Fibroblast of lung (primary cell): ENCODE measurements at regions not wholly inside any gene's neighbourhood (a gene's known extent, or its start where the extent isn't known, plus 50 kb on each side); places are given as distances from the start of the nearest gene placed in this dataset.

Experiments used
- EZH2 ChIP-seq: IDR thresholded peaks from 2 replicates; pipeline ENCODE4 v1.5.1; 2012; ENCODE audit warnings: low read length, control low read depth, mild to moderate bottlenecking; ENCODE audit errors: missing control alignments
- TF ChIP-seq, protein P1 (sequence below), 2 donors: IDR thresholded peaks in 1 of 2; conservative IDR thresholded peaks in 1 of 2; 1 replicate in 1 of 2; 2 replicates in 1 of 2; pipeline ENCODE4 v1.5.1; 2011 to 2012; ENCODE audit warnings: low read length in 2 of 2, control low read depth in 1 of 2, inconsistent platforms in 1 of 2, low read depth in 1 of 2, mild to moderate bottlenecking in 1 of 2

DNA sequence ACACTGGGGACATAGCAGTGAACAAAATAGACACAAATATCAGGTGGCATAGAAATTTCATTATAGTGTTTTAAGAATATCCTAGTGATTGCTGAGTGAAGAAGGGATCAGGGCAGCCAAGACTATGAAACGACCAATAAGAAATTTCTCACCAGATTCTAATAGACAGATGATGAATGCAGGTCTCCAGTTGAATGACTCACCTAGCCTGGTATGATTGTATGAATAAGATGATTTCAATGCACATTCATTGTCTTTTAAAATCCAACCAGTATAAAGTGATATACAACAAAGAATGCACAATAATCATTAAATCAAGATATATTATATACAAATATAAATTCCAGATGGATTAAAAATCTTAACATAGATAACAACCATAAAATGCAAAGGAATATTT, 124.5 kb upstream of the TENT5A start:
- TF ChIP-seq, protein P1, sequence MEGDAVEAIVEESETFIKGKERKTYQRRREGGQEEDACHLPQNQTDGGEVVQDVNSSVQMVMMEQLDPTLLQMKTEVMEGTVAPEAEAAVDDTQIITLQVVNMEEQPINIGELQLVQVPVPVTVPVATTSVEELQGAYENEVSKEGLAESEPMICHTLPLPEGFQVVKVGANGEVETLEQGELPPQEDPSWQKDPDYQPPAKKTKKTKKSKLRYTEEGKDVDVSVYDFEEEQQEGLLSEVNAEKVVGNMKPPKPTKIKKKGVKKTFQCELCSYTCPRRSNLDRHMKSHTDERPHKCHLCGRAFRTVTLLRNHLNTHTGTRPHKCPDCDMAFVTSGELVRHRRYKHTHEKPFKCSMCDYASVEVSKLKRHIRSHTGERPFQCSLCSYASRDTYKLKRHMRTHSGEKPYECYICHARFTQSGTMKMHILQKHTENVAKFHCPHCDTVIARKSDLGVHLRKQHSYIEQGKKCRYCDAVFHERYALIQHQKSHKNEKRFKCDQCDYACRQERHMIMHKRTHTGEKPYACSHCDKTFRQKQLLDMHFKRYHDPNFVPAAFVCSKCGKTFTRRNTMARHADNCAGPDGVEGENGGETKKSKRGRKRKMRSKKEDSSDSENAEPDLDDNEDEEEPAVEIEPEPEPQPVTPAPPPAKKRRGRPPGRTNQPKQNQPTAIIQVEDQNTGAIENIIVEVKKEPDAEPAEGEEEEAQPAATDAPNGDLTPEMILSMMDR (conservative IDR thresholded peaks at IDR 0.05 in 1 of 2, IDR thresholded peaks at IDR 0.05 in 1 of 2; ENCODE audit: low read depth in 1 of 2, low read length in 2 of 2) = no peak
- no peak for TF ChIP-seq EZH2
